Heart left ventricle (tissue), 16 donors: ENCODE measurements at regions not wholly inside any gene's neighbourhood (a gene's known extent, or its start where the extent isn't known, plus 50 kb on each side); places are given as distances from the start of the nearest gene placed in this dataset.
"Not testable (repeated sequence)": the region's sequence is repeated elsewhere in the genome, so short reads cannot be mapped to it uniquely, and the experiment has no call there.

ENCODE experiments used
- ATAC-seq, 4 donors: fragments of 200-7000 bp; cut with Tn5 transposase; one replicate each; pipeline ENCODE4 v1.9.1; 2020 to 2022; ENCODE audit warnings: moderate library complexity in 4 of 4, mild to moderate bottlenecking in 3 of 4, moderate number of reproducible peaks in 1 of 4
- DNase-seq, 5 donors: peaks; one replicate each; pipeline ENCODE4 v3.0.0-alpha.2; 2020
- H3K27ac ChIP-seq, 12 donors: fragments of 200-600 bp; sonication (generic) in 4 of 12; one replicate each; pipeline versions ENCODE4 v1.5.0 to v1.8.0; 2016 to 2022; ENCODE audit warnings: mild to moderate bottlenecking in 2 of 12
- H3K27me3 ChIP-seq, 9 donors: fragments of 200-600 bp; sonication (generic) in 2 of 9; one replicate each; pipeline versions ENCODE4 v1.5.1 to v1.8.0; 2016 to 2022; ENCODE audit warnings: mild to moderate bottlenecking in 3 of 9
- H3K36me3 ChIP-seq, 9 donors: fragments of 200-600 bp; sonication (generic) in 2 of 9; one replicate each; pipeline versions ENCODE4 v1.5.0 to v1.8.0; 2018 to 2022; ENCODE audit warnings: mild to moderate bottlenecking in 2 of 9
- H3K4me1 ChIP-seq, 12 donors: fragments of 200-600 bp; sonication (generic) in 4 of 12; one replicate each; pipeline versions ENCODE4 v1.5.0 to v1.8.0; 2016 to 2022; ENCODE audit warnings: mild to moderate bottlenecking in 3 of 12
- H3K4me3 ChIP-seq, 12 donors: fragments of 200-600 bp; sonication (generic) in 4 of 12; one replicate each; pipeline versions ENCODE4 v1.5.0 to v1.8.0; 2017 to 2022; ENCODE audit warnings: mild to moderate bottlenecking in 9 of 12, moderate library complexity in 4 of 12
- H3K9me3 ChIP-seq, 12 donors: fragments of 200-600 bp; sonication (generic) in 4 of 12; one replicate each; pipeline versions ENCODE4 v1.5.0 to v1.8.0; 2016 to 2022; ENCODE audit warnings: mild to moderate bottlenecking in 1 of 12
- CTCF ChIP-seq, 12 donors: fragments of 200-600 bp; sonication (generic) in 4 of 12; IDR thresholded peaks; one replicate each; pipeline versions ENCODE4 v1.5.0 to v1.8.0; 2018 to 2022; ENCODE audit warnings: antibody characterized with exemption in 12 of 12, mild to moderate bottlenecking in 5 of 12
- POLR2A ChIP-seq, 2 donors: fragments of 450-650 bp; IDR thresholded peaks; one replicate each; pipeline ENCODE4 v1.6.1; 2017; ENCODE audit warnings: antibody characterized with exemption in 2 of 2, mild to moderate bottlenecking in 2 of 2, moderate library complexity in 2 of 2
- WGBS, 4 donors: extraction: QIAGEN DNeasy Blood & Tissue Kit in 2 of 4; methylation state at CpG; one replicate each; pipeline versions ENCODE4 v1.1.5 to v1.1.7; 2013 to 2018; 5-methylcytosine and 5-hydroxymethylcytosine counted together
- intact Hi-C, 10 donors: fragments of 100-400 bp; cut with DNase I; formaldehyde crosslinking; loops; one replicate each; pipeline versions ENCODE4 v1.11.1 to v1.14.2; 2022
- donor health status: ischemic (EF 13 %, LVEDD 7.1; RV severe dilation, severe dysfunction).
- donor health status: healthy with polysubstance abuse.
- donor health status: DM: no; HTN: yes; CAD: no.
- donor health status: DM: no; HTN: no; CAD: no.
- donor health status: ischemic (EF 25% LVEDD 6.9; RV normal size, moderate dysfunction).
- donor health status: ischemic (EF 25% LVEDD 5.7; RV mildly dilated, moderate dysfunction).
- donor health status: healthy.
- donor health status: DM: yes; HTN: yes; CAD: no.
- donor health status: ischemic (EF 35%, LVEDD 5.7; RV mildly dilated, moderate dysfunction).
- donor health status: nonischemic (EF 11% LVEDD 7.7; RV severe dilation, severe dysfunction).
- donor health status: DM: yes; HTN: yes; CAD: no.
- donor health status: PGD.
- donor health status: ischemic (EF 29% LVEDD 5.4; RV normal size, mild dysfunction).
- donor health status: nonischemic (EF 23%, LVEDD 6.1; RV moderate dilation, normal function).

- DNase-seq (no peak), ATAC-seq (no peak)
- TF ChIP-seq CTCF (IDR thresholded peaks at IDR 0.05) (no peak), POLR2A (IDR thresholded peaks at IDR 0.05) (no peak)
- 78 to 83% (median 81%) methylated on average over 7 of the region's 7 CpGs for WGBS, 4 donors
- intact Hi-C loops: no loop called here
- no peaks in the 10 kb centered on the region for H3K36me3 ChIP-seq
- H3K27me3 ChIP-seq: peaks cover 0 to 7% (median 0%) of the 10 kb centered on the region in 9 donors
- H3K4me1 ChIP-seq: no peaks in the 10 kb centered on the region
- no peak overlapping the region for H3K4me3 ChIP-seq
- no peak overlapping the region for H3K27ac ChIP-seq
- H3K9me3 ChIP-seq: no peaks in the 10 kb centered on the region
Measured at GRCh38 chr14:57058319-57058718, 210.4 kb downstream of the EXOC5 start.

- TF ChIP-seq CTCF (IDR thresholded peaks at IDR 0.05): no peak
- TF ChIP-seq POLR2A (IDR thresholded peaks at IDR 0.05): no peak
- no peak overlapping the region for H3K4me3 ChIP-seq
- H3K27ac ChIP-seq: no peak overlapping the region
- ATAC-seq (no peak), DNase-seq (no peak)
- H3K36me3 ChIP-seq: no peaks in the 10 kb centered on the region
- intact Hi-C loops: no loop called here
- peaks cover 0 to 7% (median 0%) of the 10 kb centered on the region in 9 donors for H3K27me3 ChIP-seq
- H3K4me1 ChIP-seq: no peaks in the 10 kb centered on the region
- WGBS, 4 donors: 15 to 28% (median 20%) methylated on average over 4 of the region's 4 CpGs
- H3K9me3 ChIP-seq: no peaks in the 10 kb centered on the region
Measured at GRCh38 chr14:57057803-57058202, 210.9 kb downstream of the EXOC5 start.

GRCh38 chr14:57056522-57056921 lies 212.2 kb downstream of the EXOC5 start:
- intact Hi-C loops, H3K27ac ChIP-seq, H3K27me3 ChIP-seq, H3K9me3 ChIP-seq, H3K4me1 ChIP-seq, H3K36me3 ChIP-seq, DNase-seq, ATAC-seq, H3K4me3 ChIP-seq: not testable (repeated sequence)
- WGBS, 4 donors: 89 to 91% (median 89%) methylated on average over 13 to 22 of the region's 24 CpGs; no CpG with 5 or more reads in 1 of the 4 donors

- Histone ChIP-seq H3K4me3 (no peak overlapping the region), H3K27me3 (peaks cover 0 to 15% (median 0%) of the 10 kb centered on the region in 9 donors), H3K27ac (no peak overlapping the region), H3K9me3 (no peaks in the 10 kb centered on the region), H3K36me3 (no peaks in the 10 kb centered on the region), H3K4me1 (no peaks in the 10 kb centered on the region)
- no peak for ATAC-seq
- WGBS, 4 donors: 66 to 72% (median 69%) methylated on average over 3 of the region's 3 CpGs
- TF ChIP-seq CTCF (IDR thresholded peaks at IDR 0.05) (no peak), POLR2A (IDR thresholded peaks at IDR 0.05) (no peak)
- no peak for DNase-seq
- intact Hi-C loops: no loop called here
Measured at GRCh38 chr14:57052705-57053302, 215.9 kb downstream of the EXOC5 start.

GRCh38 chr14:57051633-57052032 lies 217.1 kb downstream of the EXOC5 start:
- no peak for TF ChIP-seq CTCF (IDR thresholded peaks at IDR 0.05)
- no peak for TF ChIP-seq POLR2A (IDR thresholded peaks at IDR 0.05)
- intact Hi-C loops: no loop called here
- DNase-seq: no peak
- Histone ChIP-seq H3K9me3 (no peaks in the 10 kb centered on the region), H3K27ac (no peak overlapping the region), H3K4me3 (no peak overlapping the region), H3K4me1 (no peaks in the 10 kb centered on the region), H3K36me3 (no peaks in the 10 kb centered on the region), H3K27me3 (peaks cover 0 to 15% (median 0%) of the 10 kb centered on the region in 9 donors)
- WGBS, 4 donors: 79 to 84% (median 81%) methylated on average over 7 of the region's 7 CpGs
- ATAC-seq: no peak
